GM12891 (cell line): ENCODE measurements at regions not wholly inside any gene's neighbourhood (a gene's known extent, or its start where the extent isn't known, plus 50 kb on each side); places are given as distances from the start of the nearest gene placed in this dataset.

Experiments used
- POLR2A ChIP-seq: IDR thresholded peaks from 2 replicates; pipeline ENCODE4 v1.6.1; 2011; ENCODE audit warnings: low read depth, low read length, control low read depth
- POLR2AphosphoS5 ChIP-seq: IDR thresholded peaks from 2 replicates; pipeline ENCODE4 v1.6.1; 2011; ENCODE audit warnings: low read depth, low read length, control low read depth

DNA sequence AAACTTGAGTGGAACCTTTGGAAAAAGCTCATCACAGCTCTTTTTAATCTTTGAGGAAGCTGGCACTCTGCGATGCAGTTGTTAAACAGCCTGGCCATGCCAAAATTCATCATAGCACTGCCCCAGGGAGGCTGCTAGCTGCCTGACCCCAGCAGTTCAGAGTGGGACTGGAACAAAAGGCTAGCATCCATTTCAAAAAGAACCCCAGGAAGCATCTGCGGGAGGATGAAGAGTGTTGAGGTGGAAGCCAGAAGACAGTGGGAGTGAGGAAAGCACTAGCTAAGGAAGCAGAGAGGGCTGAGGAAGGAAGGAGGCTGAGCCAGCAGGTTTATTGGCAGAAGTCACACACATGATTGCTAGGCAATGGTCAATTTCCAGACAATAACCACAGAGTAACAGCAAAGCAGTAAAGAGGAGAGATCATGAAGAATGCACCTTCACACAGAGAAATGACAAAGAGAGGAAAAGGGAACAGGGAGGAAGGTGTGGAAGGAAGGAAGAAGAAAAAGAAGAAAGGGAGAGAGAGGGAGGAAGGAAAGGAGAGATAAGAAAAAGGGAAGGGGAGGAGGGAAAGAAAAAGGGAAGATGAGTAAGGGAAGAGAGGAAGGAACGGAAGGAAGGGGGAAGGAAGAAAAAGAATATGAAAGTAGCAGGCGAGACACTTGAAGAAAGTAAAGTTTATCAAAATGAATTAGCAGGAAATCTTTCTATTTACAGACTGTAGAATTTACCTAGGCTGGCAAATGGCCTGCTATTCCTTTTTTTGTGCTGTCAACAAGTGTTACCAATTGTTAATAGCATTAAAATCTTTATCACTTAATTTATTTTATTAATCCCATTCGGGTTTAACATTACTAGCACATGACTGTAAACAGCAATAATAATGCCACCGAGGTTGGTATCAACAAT lies 270.0 kb upstream of the PSMD7 start:
- TF ChIP-seq POLR2A (no peak), POLR2AphosphoS5 (no peak)
